OCI-LY3 (cell line): ENCODE measurements at regions not wholly inside any gene's neighbourhood (a gene's known extent, or its start where the extent isn't known, plus 50 kb on each side); places are given as distances from the start of the nearest gene placed in this dataset.

ENCODE experiments used
- H2AFZ ChIP-seq: fragments of 200-600, 300-600 bp; shearing (Covaris generic); 2 replicates; pipeline ENCODE4 v1.6.0; 2014; ENCODE audit warnings: antibody characterized with exemption, low read depth, low read length
- H3K27ac ChIP-seq: fragments of 200-600, 300-600 bp; sonication (generic); 2 replicates; pipeline ENCODE4 v1.5.1; 2014; ENCODE audit warnings: mild to moderate bottlenecking, low read length, moderate library complexity, mixed read lengths
- H3K27me3 ChIP-seq: fragments of 200-600, 300-600 bp; sonication (generic); 2 replicates; pipeline ENCODE4 v1.6.1; 2014; ENCODE audit warnings: low read depth, low read length, mixed read lengths
- H3K36me3 ChIP-seq: fragments of 200-600, 300-600 bp; sonication (generic); replicated peaks from 2 replicates; pipeline ENCODE3; 2014; ENCODE audit warnings: low read depth, low read length, mixed read lengths
- H3K4me1 ChIP-seq: fragments of 300-600, 200-600 bp; sonication (generic); 2 replicates; pipeline ENCODE4 v1.6.1; 2014; ENCODE audit warnings: low read length, mixed read lengths
- H3K4me2 ChIP-seq: fragments of 200-600, 300-600 bp; sonication (generic); 2 replicates; pipeline ENCODE4 v1.6.1; 2014; ENCODE audit warnings: low read length, mixed read lengths
- H3K4me3 ChIP-seq: fragments of 300-600, 200-600 bp; sonication (generic); 2 replicates; pipeline ENCODE4 v1.5.1; 2014; ENCODE audit warnings: antibody characterized with exemption, mild to moderate bottlenecking, low read length, moderate library complexity
- H3K79me2 ChIP-seq: fragments of 300-600, 200-600 bp; shearing (Covaris generic); 2 replicates; pipeline ENCODE4 v1.6.1; 2014; ENCODE audit warnings: mild to moderate bottlenecking, low read length, mixed read lengths
- H3K9ac ChIP-seq: fragments of 300-600, 200-600 bp; shearing (Covaris generic); 2 replicates; pipeline ENCODE4 v1.6.0; 2014; ENCODE audit warnings: mild to moderate bottlenecking, low read length, moderate library complexity
- H3K9me3 ChIP-seq: fragments of 200-600, 300-600 bp; shearing (Covaris generic); 2 replicates; pipeline ENCODE4 v1.6.1; 2014; ENCODE audit warnings: low read length, mixed read lengths; ENCODE audit not compliant: insufficient read depth
- H4K20me1 ChIP-seq: fragments of 200-600, 300-600 bp; sonication (generic); 2 replicates; pipeline ENCODE4 v1.6.1; 2016; ENCODE audit warnings: low read length, mixed read lengths; ENCODE audit not compliant: insufficient read depth
- EZH2phosphoT487 ChIP-seq: fragments of 200-600 bp; shearing (Covaris generic); IDR thresholded peaks from 2 replicates; pipeline ENCODE4 v1.6.1; 2018; ENCODE audit warnings: antibody characterized with exemption, mixed run types, low read depth
- TF ChIP-seq, protein P1 (sequence below): fragments of 200-600, 300-600 bp; sonication (generic); IDR thresholded peaks from 2 replicates; pipeline ENCODE4 v1.5.1; 2014; ENCODE audit warnings: antibody characterized with exemption, low read length, low read depth

DNA sequence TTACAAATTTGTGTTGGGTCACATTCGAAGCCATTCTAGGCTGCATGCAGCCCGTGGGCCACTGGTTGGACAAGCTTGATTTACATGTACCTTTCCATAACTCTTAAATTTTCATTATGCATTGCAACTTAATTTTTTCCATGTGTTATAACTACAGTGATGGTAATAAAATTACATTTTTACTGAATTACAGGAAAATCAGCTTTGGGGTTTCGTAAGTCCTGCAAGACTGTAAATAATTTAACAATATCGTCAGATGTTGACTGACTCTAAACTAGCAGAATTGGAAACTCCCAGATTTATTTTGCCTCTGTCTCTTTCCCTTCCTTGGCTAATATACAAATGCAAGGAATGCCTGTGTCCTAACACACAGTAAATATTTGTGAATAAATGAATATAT, 88.0 kb upstream of the RAPGEF2 start:
- Histone ChIP-seq H3K9me3 (no peaks in the 10 kb centered on the region), H3K9ac (no peak overlapping the region), H3K27ac (no peak overlapping the region), H3K4me1 (peaks cover 31% of the 10 kb centered on the region), H3K36me3 (no peaks in the 10 kb centered on the region), H2AFZ (no peak overlapping the region), H3K79me2 (no peaks in the 10 kb centered on the region), H3K27me3 (peaks cover 61% of the 10 kb centered on the region), H3K4me2 (no peak overlapping the region), H3K4me3 (no peak overlapping the region), H4K20me1 (no peaks in the 10 kb centered on the region)
- no peak for TF ChIP-seq EZH2phosphoT487
- TF ChIP-seq, protein P1, sequence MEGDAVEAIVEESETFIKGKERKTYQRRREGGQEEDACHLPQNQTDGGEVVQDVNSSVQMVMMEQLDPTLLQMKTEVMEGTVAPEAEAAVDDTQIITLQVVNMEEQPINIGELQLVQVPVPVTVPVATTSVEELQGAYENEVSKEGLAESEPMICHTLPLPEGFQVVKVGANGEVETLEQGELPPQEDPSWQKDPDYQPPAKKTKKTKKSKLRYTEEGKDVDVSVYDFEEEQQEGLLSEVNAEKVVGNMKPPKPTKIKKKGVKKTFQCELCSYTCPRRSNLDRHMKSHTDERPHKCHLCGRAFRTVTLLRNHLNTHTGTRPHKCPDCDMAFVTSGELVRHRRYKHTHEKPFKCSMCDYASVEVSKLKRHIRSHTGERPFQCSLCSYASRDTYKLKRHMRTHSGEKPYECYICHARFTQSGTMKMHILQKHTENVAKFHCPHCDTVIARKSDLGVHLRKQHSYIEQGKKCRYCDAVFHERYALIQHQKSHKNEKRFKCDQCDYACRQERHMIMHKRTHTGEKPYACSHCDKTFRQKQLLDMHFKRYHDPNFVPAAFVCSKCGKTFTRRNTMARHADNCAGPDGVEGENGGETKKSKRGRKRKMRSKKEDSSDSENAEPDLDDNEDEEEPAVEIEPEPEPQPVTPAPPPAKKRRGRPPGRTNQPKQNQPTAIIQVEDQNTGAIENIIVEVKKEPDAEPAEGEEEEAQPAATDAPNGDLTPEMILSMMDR = no peak

DNA sequence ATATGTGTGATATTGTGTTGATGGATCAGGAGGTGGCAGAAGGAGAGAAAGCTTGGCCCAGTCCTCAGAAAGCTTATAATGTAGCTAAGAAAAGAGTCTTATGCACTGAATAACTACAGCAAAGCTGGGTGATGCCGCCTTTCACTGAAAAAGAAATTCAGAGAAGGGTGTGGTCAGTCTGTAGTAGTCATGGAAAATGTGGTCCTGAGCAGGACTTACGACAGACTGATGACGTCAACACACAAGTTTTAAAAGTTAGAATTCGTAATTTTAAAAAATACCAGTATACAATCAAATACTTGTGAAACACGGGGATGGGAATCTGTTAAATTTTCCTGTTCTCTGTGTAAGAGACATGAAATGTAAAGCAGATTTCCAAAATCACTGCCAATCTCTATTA, 87.0 kb upstream of the RAPGEF2 start:
- Histone ChIP-seq H3K9ac (no peak overlapping the region), H3K4me2 (peak overlapping the region; percentile 99), H3K79me2 (no peaks in the 10 kb centered on the region), H2AFZ (no peak overlapping the region), H3K27me3 (peaks cover 59% of the 10 kb centered on the region), H3K4me1 (peaks cover 31% of the 10 kb centered on the region), H3K9me3 (no peaks in the 10 kb centered on the region), H3K27ac (no peak overlapping the region), H3K36me3 (no peaks in the 10 kb centered on the region), H4K20me1 (no peaks in the 10 kb centered on the region; the same call in 1 of the 2 replicates), H3K4me3 (peak overlapping the region; percentile 71; the same call in 1 of the 2 replicates)
- TF ChIP-seq, protein P1 = no peak
- TF ChIP-seq EZH2phosphoT487 = no peak

DNA sequence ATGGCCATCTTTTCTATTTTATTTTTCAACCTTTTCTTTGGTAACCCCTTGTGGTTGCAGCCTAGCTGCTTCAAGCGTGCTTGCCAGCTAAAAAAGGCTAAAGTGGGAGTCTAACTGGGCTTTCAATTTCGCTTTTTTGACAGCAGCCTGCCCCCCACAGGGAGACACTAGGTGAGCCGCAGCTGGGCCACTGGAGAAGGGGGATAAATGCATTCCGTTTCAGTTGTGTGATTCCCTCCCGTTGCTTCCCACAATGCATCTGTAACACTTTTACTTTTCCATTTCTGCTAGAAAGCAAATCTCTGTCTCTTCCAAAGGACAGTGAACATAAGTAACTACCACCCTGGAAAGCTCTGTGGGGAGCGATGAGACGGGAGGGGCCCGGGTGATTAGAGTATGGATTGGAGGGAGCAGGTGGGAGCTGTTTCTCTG, 86.3 kb upstream of the RAPGEF2 start:
- Histone ChIP-seq H3K9ac (peak overlapping the region; percentile 6; the same call in 1 of the 2 replicates), H3K27me3 (peaks cover 62% of the 10 kb centered on the region), H4K20me1 (no peaks in the 10 kb centered on the region; the same call in 1 of the 2 replicates), H2AFZ (peak overlapping the region; percentile 40; the same call in 1 of the 2 replicates), H3K4me1 (peaks cover 31% of the 10 kb centered on the region), H3K9me3 (no peaks in the 10 kb centered on the region), H3K79me2 (no peaks in the 10 kb centered on the region), H3K4me2 (peak overlapping the region; percentile 99), H3K36me3 (no peaks in the 10 kb centered on the region), H3K4me3 (peak overlapping the region; percentile 71), H3K27ac (no peak overlapping the region)
- no peak for TF ChIP-seq EZH2phosphoT487
- TF ChIP-seq, protein P1 = peak; percentile 83

DNA sequence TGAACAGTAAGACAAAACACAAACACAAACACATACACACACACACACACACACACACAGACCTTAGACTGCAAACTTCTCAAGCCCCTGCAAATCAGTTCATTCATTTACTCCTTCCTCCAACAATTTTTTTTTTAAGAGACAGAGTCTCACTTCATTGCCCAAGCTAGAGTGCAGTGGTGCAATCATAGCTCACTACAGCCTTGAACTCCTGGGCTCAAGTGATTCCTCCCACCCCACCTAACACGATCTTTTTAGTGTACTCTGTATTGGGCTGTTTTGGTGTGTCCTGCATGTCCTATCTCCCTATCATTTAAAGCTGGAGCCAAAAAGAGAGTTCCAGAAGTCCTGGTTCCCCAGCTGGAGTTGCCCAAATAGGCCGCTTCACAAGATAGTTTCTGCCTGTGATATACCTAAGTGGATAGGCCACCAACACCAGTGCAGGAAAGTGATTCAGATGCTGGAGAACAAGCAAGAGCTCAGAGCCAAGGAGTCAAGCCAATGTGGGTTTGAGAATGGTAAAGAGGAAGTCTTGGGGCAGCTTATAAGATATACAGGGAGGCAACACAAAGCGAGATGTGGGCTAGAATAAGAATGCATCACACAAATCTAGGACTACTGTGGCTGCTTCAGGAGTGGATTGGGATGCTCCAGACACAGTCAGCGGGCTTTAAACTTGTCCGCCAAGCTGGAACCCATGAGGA, 85.4 kb upstream of the RAPGEF2 start:
- H3K79me2 ChIP-seq = no peaks in the 10 kb centered on the region
- H3K36me3 ChIP-seq = no peaks in the 10 kb centered on the region
- no peaks in the 10 kb centered on the region for H3K9me3 ChIP-seq
- H3K9ac ChIP-seq = peak overlapping the region; percentile 41
- H4K20me1 ChIP-seq = no peaks in the 10 kb centered on the region; the same call in 1 of the 2 replicates
- peaks cover 31% of the 10 kb centered on the region for H3K4me1 ChIP-seq
- H3K4me3 ChIP-seq = peak overlapping the region; percentile 71
- peak overlapping the region; percentile 99 for H3K4me2 ChIP-seq
- H3K27me3 ChIP-seq = peaks cover 65% of the 10 kb centered on the region
- peak overlapping the region; percentile 26; the same call in 1 of the 2 replicates for H3K27ac ChIP-seq
- TF ChIP-seq, protein P1 = no peak
- no peak for TF ChIP-seq EZH2phosphoT487
- H2AFZ ChIP-seq = no peak overlapping the region
